H1 (cell line): ENCODE measurements at regions not wholly inside any gene's neighbourhood (a gene's known extent, or its start where the extent isn't known, plus 50 kb on each side); places are given as distances from the start of the nearest gene placed in this dataset.
"Not testable (repeated sequence)": the region's sequence is repeated elsewhere in the genome, so short reads cannot be mapped to it uniquely, and the experiment has no call there.

Experiments
- CTCF ChIA-PET: fragments of 300-600 bp; sonication (Branson Sonifier 250); formaldehyde crosslinking; loops from one replicate; lab custom pipeline; 2021; ENCODE audit not compliant: partially characterized antibody; lab: Charles Lee
- POLR2A ChIA-PET: fragments of 300-600 bp; sonication (Branson Sonifier 250); formaldehyde crosslinking; loops from one replicate; lab custom pipeline; 2021; ENCODE audit warnings: inconsistent platforms; ENCODE audit not compliant: partially characterized antibody; lab: Charles Lee
- DNase-seq, 2 experiments: peaks; one replicate each; pipeline versions ENCODE4 v3.0.0 to v3.0.0-alpha.2; 2010 to 2022; ENCODE audit warnings: low spot score in 2 of 2, low read depth in 1 of 2, mixed read lengths in 1 of 2
- FAIRE-seq: peaks from 2 replicates; lab custom pipeline; 2011; peaks lifted over from hg19 to GRCh38; lab: Jason Lieb, UNC
- H2AFZ ChIP-seq: 2 replicates; pipeline ENCODE4 v1.8.1; 2012; ENCODE audit warnings: low read length, inconsistent platforms
- H2AK5ac ChIP-seq: 2 replicates; pipeline ENCODE4 v1.6.1; 2013; ENCODE audit warnings: low read depth, low read length
- H2BK120ac ChIP-seq: replicated peaks from 2 replicates; pipeline ENCODE3; 2013; ENCODE audit warnings: low read depth, low read length, inconsistent platforms
- H2BK12ac ChIP-seq: 2 replicates; pipeline ENCODE4 v1.6.1; 2013; ENCODE audit warnings: low read depth, low read length
- H2BK15ac ChIP-seq: 2 replicates; pipeline ENCODE4 v1.6.1; 2013; ENCODE audit warnings: low read length
- H2BK20ac ChIP-seq: 2 replicates; pipeline ENCODE4 v1.6.1; 2013; ENCODE audit warnings: low read length
- H2BK5ac ChIP-seq: 2 replicates; pipeline ENCODE4 v1.6.1; 2013; ENCODE audit warnings: low read depth, low read length
- H3K14ac ChIP-seq: 2 replicates; pipeline ENCODE4 v1.6.1; 2013; ENCODE audit warnings: inconsistent platforms; ENCODE audit not compliant: insufficient read length
- H3K18ac ChIP-seq: 2 replicates; pipeline ENCODE4 v1.6.1; 2013; ENCODE audit warnings: low read length; ENCODE audit errors: extremely low read depth
- H3K23ac ChIP-seq: 2 replicates; pipeline ENCODE4 v1.6.1; 2013; ENCODE audit warnings: inconsistent platforms; ENCODE audit not compliant: insufficient read length
- H3K23me2 ChIP-seq: 2 replicates; pipeline ENCODE4 v1.6.1; 2013; ENCODE audit warnings: low read depth, low read length
- H3K27ac ChIP-seq: 2 replicates; pipeline ENCODE4 v1.6.1; 2011; ENCODE audit warnings: low read depth, low read length, inconsistent platforms
- H3K27me3 ChIP-seq, 4 experiments: replicated peaks in 1 of 4; 1 replicate in 1 of 4; 2 replicates in 3 of 4; pipeline versions ENCODE4 v1.6.1 to v1.8.1; 2011 to 2013; ENCODE audit warnings: low read length in 3 of 4, mild to moderate bottlenecking in 3 of 4, inconsistent platforms in 2 of 4, mixed read lengths in 2 of 4, moderate library complexity in 1 of 4; ENCODE audit not compliant: control insufficient read depth in 3 of 4, insufficient read depth in 3 of 4; ENCODE audit errors: extremely low read depth in 1 of 4
- H3K36me3 ChIP-seq, 4 experiments: 2 replicates each; pipeline versions ENCODE4 v1.6.1 to v1.8.1; 2011 to 2013; ENCODE audit warnings: mild to moderate bottlenecking in 4 of 4, low read length in 3 of 4, moderate library complexity in 2 of 4, control low read depth in 1 of 4, inconsistent platforms in 1 of 4; ENCODE audit not compliant: insufficient read depth in 4 of 4, control insufficient read depth in 2 of 4
- H3K4ac ChIP-seq: replicated peaks from 2 replicates; pipeline ENCODE3; 2013; ENCODE audit warnings: low read length, low read depth, mixed read lengths, inconsistent platforms; ENCODE audit not compliant: insufficient read length
- H3K4me1 ChIP-seq, 4 experiments: replicated peaks in 1 of 4; 1 replicate in 1 of 4; 2 replicates in 3 of 4; pipeline versions ENCODE4 v1.6.1 to v1.8.1; 2011 to 2013; ENCODE audit warnings: low read length in 3 of 4, inconsistent platforms in 2 of 4, mixed read lengths in 1 of 4; ENCODE audit not compliant: insufficient read depth in 4 of 4, control insufficient read depth in 3 of 4
- H3K4me2 ChIP-seq, 2 experiments: 2 replicates each; pipeline versions ENCODE4 v1.6.1 to v1.8.1; 2011 to 2013; ENCODE audit warnings: low read depth in 2 of 2, low read length in 2 of 2, control low read depth in 1 of 2, inconsistent platforms in 1 of 2, mild to moderate bottlenecking in 1 of 2; ENCODE audit not compliant: insufficient read depth in 1 of 2
- H3K4me3 ChIP-seq, 4 experiments: fragments of 200-600, 300-600 bp in 1 of 4; sonication (generic), shearing (Covaris generic), sonication (Bioruptor Twin) in 1 of 4; 2 replicates each; pipeline versions ENCODE4 v1.5.1 to v1.8.1; 2011 to 2016; ENCODE audit warnings: low read length in 4 of 4, low read depth in 3 of 4, control low read depth in 2 of 4, inconsistent platforms in 2 of 4, mild to moderate bottlenecking in 2 of 4, mixed read lengths in 1 of 4, moderate library complexity in 1 of 4; ENCODE audit not compliant: insufficient read depth in 2 of 4; ENCODE audit errors: extremely low read depth in 1 of 4
- H3K56ac ChIP-seq: replicated peaks from 2 replicates; pipeline ENCODE3; 2013; ENCODE audit warnings: low read depth, mild to moderate bottlenecking, mixed read lengths, low read length, inconsistent platforms; ENCODE audit not compliant: insufficient read length
- H3K79me1 ChIP-seq: 2 replicates; pipeline ENCODE4 v1.6.1; 2013; ENCODE audit warnings: low read depth, low read length, control low read depth
- H3K79me2 ChIP-seq, 2 experiments: 2 replicates each; pipeline versions ENCODE4 v1.6.1 to v1.8.1; 2012 to 2013; ENCODE audit warnings: low read length in 2 of 2, mild to moderate bottlenecking in 2 of 2, inconsistent platforms in 1 of 2; ENCODE audit not compliant: insufficient read depth in 2 of 2, control insufficient read depth in 1 of 2
- H3K9ac ChIP-seq, 4 experiments: replicated peaks in 1 of 4; 1 replicate in 1 of 4; 2 replicates in 3 of 4; pipeline versions ENCODE4 v1.6.1 to v1.8.1; 2011 to 2013; ENCODE audit warnings: low read depth in 3 of 4, low read length in 3 of 4, control low read depth in 2 of 4, mild to moderate bottlenecking in 2 of 4, moderate library complexity in 2 of 4, inconsistent platforms in 1 of 4; ENCODE audit errors: extremely low read depth in 1 of 4
- H3K9me3 ChIP-seq, 2 experiments: 2 replicates each; pipeline versions ENCODE4 v1.6.1 to v1.8.1; 2012 to 2013; ENCODE audit warnings: mild to moderate bottlenecking in 2 of 2, moderate library complexity in 2 of 2, control low read depth in 1 of 2, inconsistent platforms in 1 of 2, low read depth in 1 of 2, low read length in 1 of 2, mixed read lengths in 1 of 2; ENCODE audit not compliant: insufficient read depth in 2 of 2
- H4K20me1 ChIP-seq, 2 experiments: replicated peaks in 1 of 2; 2 replicates each; pipeline versions ENCODE3 to v1.8.1; 2011 to 2013; ENCODE audit warnings: inconsistent platforms in 2 of 2, low read length in 2 of 2, mild to moderate bottlenecking in 1 of 2; ENCODE audit not compliant: insufficient read depth in 2 of 2, control insufficient read depth in 1 of 2
- H4K5ac ChIP-seq: 2 replicates; pipeline ENCODE4 v1.6.1; 2013; ENCODE audit warnings: low read length, low read depth, mixed read lengths, inconsistent platforms; ENCODE audit not compliant: insufficient read length
- H4K8ac ChIP-seq: 2 replicates; pipeline ENCODE4 v1.8.0; 2013; ENCODE audit warnings: mild to moderate bottlenecking, moderate library complexity, low read length, inconsistent platforms; ENCODE audit not compliant: insufficient read depth; ENCODE audit errors: extremely low read depth
- H4K91ac ChIP-seq: replicated peaks from 2 replicates; pipeline ENCODE3; 2013; ENCODE audit warnings: low read length, mixed read lengths, inconsistent platforms; ENCODE audit not compliant: insufficient read length
- WGBS, 2 experiments: shearing (Covaris generic) in 1 of 2; methylation state at CpG; one replicate each; pipeline versions ENCODE4 v1.1.6 to v1.1.7; 2013 to 2015; ENCODE audit warnings: low lambda C conversion rate in 2 of 2, mixed read lengths in 2 of 2, inconsistent platforms in 1 of 2, low coverage in 1 of 2, missing lambda C conversion rate in 1 of 2; ENCODE audit not compliant: insufficient replicate concordance in 2 of 2, insufficient coverage in 1 of 2, insufficient read length in 1 of 2; ENCODE audit errors: extremely low coverage in 1 of 2, missing lambda C conversion rate in 1 of 2; 5-methylcytosine and 5-hydroxymethylcytosine counted together

- FAIRE-seq, H4K5ac ChIP-seq, POLR2A ChIA-PET, H3K4me1 ChIP-seq, H3K4me2 ChIP-seq, H3K27me3 ChIP-seq, DNase-seq, H3K79me2 ChIP-seq, H3K4me3 ChIP-seq, H3K36me3 ChIP-seq, H3K4ac ChIP-seq, H3K23me2 ChIP-seq, H3K18ac ChIP-seq, H2BK120ac ChIP-seq, H3K14ac ChIP-seq, H3K56ac ChIP-seq, H3K9ac ChIP-seq, H4K8ac ChIP-seq, CTCF ChIA-PET, H4K91ac ChIP-seq, H4K20me1 ChIP-seq, H2AK5ac ChIP-seq, H2BK5ac ChIP-seq, H3K23ac ChIP-seq, H3K9me3 ChIP-seq, H2BK15ac ChIP-seq, H3K27ac ChIP-seq, H3K79me1 ChIP-seq, H2AFZ ChIP-seq, H2BK12ac ChIP-seq, H2BK20ac ChIP-seq: not testable (repeated sequence)
- 60% methylated on average over 1 of the region's 6 CpGs; no CpG with 5 or more reads in 1 of the 2 experiments for WGBS, 2 experiments
Measured at GRCh38 chr2:85969367-85969766, 80.6 kb upstream of the ST3GAL5 start.

GRCh38 chr2:85965770-85966169 is 77.0 kb upstream of the ST3GAL5 start:
- H3K79me2 ChIP-seq, POLR2A ChIA-PET, H3K27ac ChIP-seq, H3K4me2 ChIP-seq, FAIRE-seq, H2BK120ac ChIP-seq, CTCF ChIA-PET, H2AK5ac ChIP-seq, H3K23me2 ChIP-seq, H2AFZ ChIP-seq, H2BK15ac ChIP-seq, H4K91ac ChIP-seq, H2BK5ac ChIP-seq, H3K23ac ChIP-seq, DNase-seq, H4K5ac ChIP-seq, H3K18ac ChIP-seq, H3K4ac ChIP-seq, H4K20me1 ChIP-seq, H3K9ac ChIP-seq, H2BK20ac ChIP-seq, H3K79me1 ChIP-seq, H2BK12ac ChIP-seq, H3K36me3 ChIP-seq, H3K4me3 ChIP-seq, H3K56ac ChIP-seq, H4K8ac ChIP-seq, H3K14ac ChIP-seq, H3K27me3 ChIP-seq, H3K4me1 ChIP-seq: not testable (repeated sequence)
- H3K9me3 ChIP-seq, result peaks cover 15 to 25% of the 10 kb centered on the region in 2 experiments
- WGBS, 2 experiments, result 66% methylated on average over 2 of the region's 2 CpGs; no CpG with 5 or more reads in 1 of the 2 experiments
